ENCODE measurements at regions not wholly inside any gene's neighbourhood (a gene's known extent, or its start where the extent isn't known, plus 50 kb on each side); places are given as distances from the start of the nearest gene placed in this dataset.
A peak's percentile ranks its signal among the peaks of the same experiment; 100 is the strongest.

- DNase-seq (ENCODE audit: low read depth) = no peak
Observed at GRCh38 chr6:144724818-144725217, 439.7 kb downstream of the UTRN start.

GRCh38 chr6:144725736-144726522 lies 440.8 kb downstream of the UTRN start:
- DNase-seq (ENCODE audit: low read depth) = peak; percentile 95

- DNase-seq (ENCODE audit: low read depth) = no peak
Observed at GRCh38 chr6:144728804-144729203, 443.7 kb downstream of the UTRN start.

- no peak for DNase-seq (ENCODE audit: low read depth)
Observed at GRCh38 chr6:144729502-144729901, 444.4 kb downstream of the UTRN start.

- DNase-seq (ENCODE audit: low read depth) = no peak
Observed at GRCh38 chr6:144730088-144730645, 445.0 kb downstream of the UTRN start.

- no peak for DNase-seq (ENCODE audit: low read depth)
Observed at GRCh38 chr6:144731229-144731628, 446.1 kb downstream of the UTRN start.

GRCh38 chr6:144736763-144737162 lies 451.6 kb downstream of the UTRN start:
- no peak for DNase-seq (ENCODE audit: low read depth)

GRCh38 chr6:144737998-144738397 lies 452.9 kb downstream of the UTRN start:
- no peak for DNase-seq (ENCODE audit: low read depth)

- DNase-seq (ENCODE audit: low read depth) = no peak
Observed at GRCh38 chr6:144739873-144740272, 454.7 kb downstream of the UTRN start.

- no peak for DNase-seq (ENCODE audit: low read depth)
Observed at GRCh38 chr6:144741659-144742058, 456.5 kb downstream of the UTRN start.

GRCh38 chr6:144742779-144743178 lies 457.6 kb downstream of the UTRN start:
- DNase-seq (ENCODE audit: low read depth) = no peak

GRCh38 chr6:144744720-144745119 lies 459.6 kb downstream of the UTRN start:
- DNase-seq (ENCODE audit: low read depth) = no peak

- no peak for DNase-seq (ENCODE audit: low read depth)
Observed at GRCh38 chr6:144745439-144745838, 460.3 kb downstream of the UTRN start.

- DNase-seq (ENCODE audit: low read depth) = no peak
Observed at GRCh38 chr6:144746902-144747469, 461.9 kb downstream of the UTRN start.

GRCh38 chr6:144749263-144749662 lies 464.1 kb downstream of the UTRN start:
- no peak for DNase-seq (ENCODE audit: low read depth)

- DNase-seq (ENCODE audit: low read depth) = no peak
Observed at GRCh38 chr6:144753023-144753705, 468.0 kb downstream of the UTRN start.

- DNase-seq (ENCODE audit: low read depth) = no peak
Observed at GRCh38 chr6:144756469-144756868, 471.3 kb downstream of the UTRN start.

GRCh38 chr6:144757299-144757698 lies 472.2 kb downstream of the UTRN start:
- no peak for DNase-seq (ENCODE audit: low read depth)

GRCh38 chr6:144757730-144758129 lies 472.6 kb downstream of the UTRN start:
- DNase-seq (ENCODE audit: low read depth) = no peak

- peak; percentile 23 for DNase-seq (ENCODE audit: low read depth)
Observed at GRCh38 chr6:144758602-144759001, 473.5 kb downstream of the UTRN start.

- no peak for DNase-seq (ENCODE audit: low read depth)
Observed at GRCh38 chr6:144762469-144762868, 477.3 kb downstream of the UTRN start.

- DNase-seq (ENCODE audit: low read depth) = no peak
Observed at GRCh38 chr6:144767051-144767450, 481.9 kb downstream of the UTRN start.

Data from renal cortical epithelial cell (primary cell).